ENCODE measurements at regions not wholly inside any gene's neighbourhood (a gene's known extent, or its start where the extent isn't known, plus 50 kb on each side); places are given as distances from the start of the nearest gene placed in this dataset.

GRCh38 chr18:41418598-41418997, 536.4 kb upstream of the PIK3C3 start:
- CTCF ChIA-PET = interaction anchor here (0.6 to 0.9 kb wide), 3 partner anchors 13 to 531 kb away, joined by 3 read pairs; no protein-coding TSS in a partner anchor
- no peaks in the 10 kb centered on the region for H3K9me3 Mint-ChIP-seq (ENCODE audit: unreplicated experiment)
- no TSS peak for BruUV-seq (replicated peaks)
- POLR2A ChIA-PET = no interaction called here
- H3K4me3 Mint-ChIP-seq (ENCODE audit: unreplicated experiment) = no peak overlapping the region
- TF ChIP-seq CTCF (IDR thresholded peaks at IDR 0.05; ENCODE audit: unreplicated experiment) = no peak
- H3K4me1 Mint-ChIP-seq (ENCODE audit: insufficient read depth, unreplicated experiment) = no peaks in the 10 kb centered on the region
- H3K36me3 Mint-ChIP-seq (ENCODE audit: insufficient read depth, unreplicated experiment) = no peaks in the 10 kb centered on the region
- no peak for DNase-seq (ENCODE audit: unreplicated experiment)
- H3K27me3 Mint-ChIP-seq (ENCODE audit: insufficient read depth, unreplicated experiment) = peaks cover 31% of the 10 kb centered on the region
- H3K27ac Mint-ChIP-seq (ENCODE audit: low read depth, unreplicated experiment) = no peak overlapping the region
- intact Hi-C loops (cut with micrococcal nuclease) = no loop called here

DNA sequence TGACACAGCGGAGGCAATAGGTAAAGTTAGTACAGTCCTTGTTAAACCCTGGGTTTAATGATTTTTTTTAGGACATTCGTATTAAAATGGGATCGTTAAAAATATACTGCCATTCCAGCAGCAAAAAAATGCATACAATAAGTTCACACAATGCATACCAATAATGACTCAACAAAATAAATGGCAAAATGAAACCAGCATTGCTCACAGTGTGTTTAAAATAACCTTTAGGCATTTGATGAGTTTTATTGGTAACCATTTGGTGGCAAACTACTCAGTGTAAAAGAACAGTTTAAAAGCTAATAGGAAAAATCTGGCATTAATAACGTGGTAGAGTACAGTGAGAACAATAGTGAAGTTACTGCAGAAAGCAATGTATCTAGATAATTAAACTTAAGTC, 539.0 kb upstream of the PIK3C3 start:
- Mint-ChIP-seq H3K4me3 (ENCODE audit: unreplicated experiment) (no peak overlapping the region), H3K27me3 (ENCODE audit: insufficient read depth, unreplicated experiment) (peaks cover 9% of the 10 kb centered on the region), H3K4me1 (ENCODE audit: insufficient read depth, unreplicated experiment) (no peaks in the 10 kb centered on the region), H3K9me3 (ENCODE audit: unreplicated experiment) (no peaks in the 10 kb centered on the region), H3K27ac (ENCODE audit: low read depth, unreplicated experiment) (no peak overlapping the region), H3K36me3 (ENCODE audit: insufficient read depth, unreplicated experiment) (no peaks in the 10 kb centered on the region)
- intact Hi-C loops (cut with micrococcal nuclease) = no loop called here
- no peak for TF ChIP-seq CTCF (IDR thresholded peaks at IDR 0.05; ENCODE audit: unreplicated experiment)
- no peak for DNase-seq (ENCODE audit: unreplicated experiment)
- ChIA-PET POLR2A (no interaction called here), CTCF (no interaction called here)
- no TSS peak for BruUV-seq (replicated peaks)

GRCh38 chr18:41410006-41410405, 545.0 kb upstream of the PIK3C3 start:
- no TSS peak for BruUV-seq (replicated peaks)
- H3K4me3 Mint-ChIP-seq (ENCODE audit: unreplicated experiment) = no peak overlapping the region

DNA sequence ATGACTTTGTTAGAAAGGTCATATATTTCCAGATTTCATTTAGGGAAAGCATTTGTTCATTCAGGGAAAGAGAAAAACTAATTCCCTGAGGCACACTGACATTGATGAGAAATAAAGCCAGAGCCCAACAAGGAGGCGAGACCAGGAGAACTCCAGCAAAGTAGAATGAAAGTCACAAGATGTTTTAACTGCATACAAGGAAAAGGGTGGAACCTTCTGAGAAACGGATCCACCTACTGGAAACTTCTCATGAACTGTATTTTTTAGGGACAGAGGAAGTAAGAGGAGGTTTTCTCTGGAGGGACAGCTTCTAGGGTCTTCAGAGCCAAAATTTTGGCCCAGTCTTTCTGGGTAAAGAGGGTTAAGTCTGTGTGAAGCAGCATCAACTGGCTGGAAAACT, 548.2 kb upstream of the PIK3C3 start:
- peaks cover 5% of the 10 kb centered on the region for H3K4me1 Mint-ChIP-seq (ENCODE audit: insufficient read depth, unreplicated experiment)
- no TSS peak for BruUV-seq (replicated peaks)
- no peak for DNase-seq (ENCODE audit: unreplicated experiment)
- intact Hi-C loops (cut with micrococcal nuclease) = no loop called here
- TF ChIP-seq CTCF (IDR thresholded peaks at IDR 0.05; ENCODE audit: unreplicated experiment) = no peak
- H3K27ac Mint-ChIP-seq (ENCODE audit: low read depth, unreplicated experiment) = no peak overlapping the region
- no peaks in the 10 kb centered on the region for H3K27me3 Mint-ChIP-seq (ENCODE audit: insufficient read depth, unreplicated experiment)
- H3K9me3 Mint-ChIP-seq (ENCODE audit: unreplicated experiment) = peaks cover 7% of the 10 kb centered on the region
- ChIA-PET POLR2A (no interaction called here), CTCF (no interaction called here)
- no peaks in the 10 kb centered on the region for H3K36me3 Mint-ChIP-seq (ENCODE audit: insufficient read depth, unreplicated experiment)
- no peak overlapping the region for H3K4me3 Mint-ChIP-seq (ENCODE audit: unreplicated experiment)

More at GRCh38 chr18:41410006-41410405, 545.0 kb upstream of the PIK3C3 start:
- POLR2A ChIA-PET = no interaction called here
- no peak overlapping the region for H3K27ac Mint-ChIP-seq (ENCODE audit: low read depth, unreplicated experiment)
- H3K27me3 Mint-ChIP-seq (ENCODE audit: insufficient read depth, unreplicated experiment) = no peaks in the 10 kb centered on the region
- DNase-seq (ENCODE audit: unreplicated experiment) = no peak
- H3K9me3 Mint-ChIP-seq (ENCODE audit: unreplicated experiment) = peaks cover 7% of the 10 kb centered on the region
- CTCF ChIA-PET = no interaction called here
- H3K4me1 Mint-ChIP-seq (ENCODE audit: insufficient read depth, unreplicated experiment) = peaks cover 5% of the 10 kb centered on the region
- intact Hi-C loops (cut with micrococcal nuclease) = no loop called here
- TF ChIP-seq CTCF (IDR thresholded peaks at IDR 0.05; ENCODE audit: unreplicated experiment) = no peak
- H3K36me3 Mint-ChIP-seq (ENCODE audit: insufficient read depth, unreplicated experiment) = no peaks in the 10 kb centered on the region

Data from MCF 10A (cell line).